ENCODE measurements at regions not wholly inside any gene's neighbourhood (a gene's known extent, or its start where the extent isn't known, plus 50 kb on each side); places are given as distances from the start of the nearest gene placed in this dataset.

DNA sequence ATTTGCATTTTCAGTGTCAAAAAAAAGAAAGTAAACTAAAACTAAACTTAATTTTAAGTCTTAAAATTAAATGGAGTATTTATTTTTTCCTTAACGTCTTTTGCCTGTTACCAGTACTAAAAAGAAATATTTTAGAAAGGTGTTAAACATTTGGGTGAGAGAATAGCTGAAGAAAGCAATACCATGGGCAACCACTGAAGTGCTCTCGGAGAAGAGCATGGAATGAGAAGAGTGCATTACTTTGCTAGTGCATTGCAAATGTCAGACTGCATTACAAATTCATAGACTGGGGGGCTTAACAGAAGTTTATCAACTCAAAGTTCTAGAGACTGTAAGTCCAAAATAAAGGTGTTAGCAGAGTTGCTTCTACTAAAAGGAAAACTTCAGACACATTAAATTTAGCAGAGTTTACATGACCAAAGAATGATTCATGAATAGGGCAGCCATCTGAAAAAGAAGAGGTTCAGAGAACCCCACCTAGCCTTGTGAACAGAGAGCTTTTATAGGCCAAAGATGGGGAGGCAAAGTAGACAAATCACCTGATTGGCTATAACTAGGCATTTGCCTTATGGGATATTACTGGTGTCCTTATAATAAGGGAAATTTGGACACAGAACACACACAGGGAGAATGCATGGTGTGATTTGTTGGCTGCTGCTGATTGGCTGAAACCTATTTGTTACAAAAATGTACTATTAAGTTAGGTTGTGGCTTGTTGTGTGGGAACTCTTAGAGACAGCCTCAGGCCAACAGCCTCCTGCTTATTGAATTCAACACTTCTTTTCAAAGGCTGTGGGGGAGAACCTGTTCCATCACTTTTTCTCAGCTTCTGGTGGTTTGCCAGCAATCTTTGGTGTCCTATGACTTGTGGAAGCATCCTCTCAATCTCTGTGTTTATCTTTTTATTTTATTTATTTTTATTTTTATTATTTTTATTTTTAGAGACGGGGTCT is 106.7 kb upstream of the RREB1 start:
- peaks cover 0 to 5% of the 10 kb centered on the region in 2 donors for H3K9me3 ChIP-seq (ENCODE audit: control insufficient read depth in 2 of 2, insufficient read depth in 1 of 2, low read depth in 1 of 2, low read length in 1 of 2)
- peaks cover 0 to 9% (median 3%) of the 10 kb centered on the region in 3 donors for H3K4me1 ChIP-seq (ENCODE audit: control insufficient read depth in 3 of 3, insufficient read depth in 2 of 3, low read depth in 1 of 3, low read length in 2 of 3)
- no peak overlapping the region for H3K4me3 ChIP-seq (ENCODE audit: low read depth in 1 of 3, low read length in 3 of 3)
- DNase-seq, result no peak
- H3K36me3 ChIP-seq (ENCODE audit: control insufficient read depth in 3 of 3, insufficient read depth in 2 of 3, low read depth in 1 of 3, low read length in 3 of 3), result no peaks in the 10 kb centered on the region
- WGBS, 3 donors, result 89 to 94% (median 94%) methylated on average over 3 of the region's 3 CpGs
- no peak overlapping the region for H3K27ac ChIP-seq (ENCODE audit: low read depth in 1 of 3, low read length in 2 of 3)
- no peak for FAIRE-seq
- no peaks in the 10 kb centered on the region for H3K27me3 ChIP-seq (ENCODE audit: control insufficient read depth in 3 of 3, insufficient read depth in 3 of 3, low read length in 3 of 3)

DNA sequence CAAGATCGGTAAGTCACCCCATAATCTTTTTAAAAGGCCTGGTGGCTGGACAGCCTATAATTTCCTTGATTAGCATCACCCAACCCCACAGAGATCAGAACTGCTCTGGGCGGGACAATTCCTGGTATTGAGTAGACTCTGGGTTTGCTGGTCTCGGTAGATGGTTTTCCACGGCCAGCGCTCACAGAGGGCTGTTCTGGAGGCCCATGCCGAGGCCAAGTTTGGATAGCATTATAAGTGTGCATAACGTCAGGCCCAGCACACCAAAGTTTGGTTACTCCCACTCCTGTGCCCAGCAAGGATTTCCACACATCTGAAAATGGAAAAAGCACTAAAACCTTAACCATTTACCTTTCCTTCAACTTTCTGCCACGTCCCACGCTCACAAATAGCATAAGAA is 104.7 kb upstream of the RREB1 start:
- H3K27ac ChIP-seq (ENCODE audit: low read depth in 1 of 3, low read length in 2 of 3), result no peak overlapping the region
- no peaks in the 10 kb centered on the region for H3K4me1 ChIP-seq (ENCODE audit: control insufficient read depth in 3 of 3, insufficient read depth in 2 of 3, low read depth in 1 of 3, low read length in 2 of 3)
- H3K4me3 ChIP-seq (ENCODE audit: low read depth in 1 of 3, low read length in 3 of 3), result no peak overlapping the region
- DNase-seq (no peak), FAIRE-seq (no peak)
- H3K36me3 ChIP-seq (ENCODE audit: control insufficient read depth in 3 of 3, insufficient read depth in 2 of 3, low read depth in 1 of 3, low read length in 3 of 3), result no peaks in the 10 kb centered on the region
- no peaks in the 10 kb centered on the region for H3K27me3 ChIP-seq (ENCODE audit: control insufficient read depth in 3 of 3, insufficient read depth in 3 of 3, low read length in 3 of 3)
- H3K9me3 ChIP-seq (ENCODE audit: control insufficient read depth in 2 of 2, insufficient read depth in 1 of 2, low read depth in 1 of 2, low read length in 1 of 2), result no peaks in the 10 kb centered on the region
- WGBS, 3 donors, result 91 to 94% (median 92%) methylated on average over 9 of the region's 9 CpGs

DNA sequence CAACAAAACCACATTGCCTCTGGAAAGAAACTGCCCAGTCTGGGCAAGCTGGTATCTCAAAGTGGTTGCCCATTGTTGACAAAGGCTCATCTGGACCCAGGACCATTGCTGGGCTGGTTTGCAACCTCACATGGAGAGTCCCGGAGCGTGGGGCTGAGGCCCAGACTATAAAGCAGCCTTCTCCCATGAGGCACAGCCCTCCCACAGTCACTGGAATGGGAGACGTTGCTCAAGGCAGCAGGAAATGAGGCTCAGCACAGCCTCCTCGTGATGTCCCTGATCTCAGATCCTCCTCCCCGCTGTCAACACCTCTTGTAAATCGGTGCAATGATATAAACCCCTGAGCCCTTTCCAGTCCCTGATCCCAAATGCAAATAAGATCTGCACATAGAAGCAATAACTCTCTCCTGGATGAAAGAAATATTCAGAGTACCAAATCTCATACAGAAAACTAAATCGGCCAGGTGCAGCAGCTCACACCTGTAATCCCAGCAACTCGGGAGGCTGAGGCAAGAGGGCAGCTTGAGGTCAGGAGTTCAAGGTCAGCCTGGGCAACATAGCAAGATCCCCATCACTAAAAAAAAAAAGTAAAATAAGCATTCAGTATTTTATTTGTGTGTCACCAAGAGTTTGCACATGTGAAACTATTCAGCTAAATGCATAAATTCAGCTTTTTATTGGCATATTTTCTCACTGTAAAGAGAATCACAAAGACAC is 103.0 kb upstream of the RREB1 start:
- Histone ChIP-seq H3K27ac (ENCODE audit: low read depth in 1 of 3, low read length in 2 of 3) (no peak overlapping the region), H3K36me3 (ENCODE audit: control insufficient read depth in 3 of 3, insufficient read depth in 2 of 3, low read depth in 1 of 3, low read length in 3 of 3) (no peaks in the 10 kb centered on the region), H3K4me3 (ENCODE audit: low read depth in 1 of 3, low read length in 3 of 3) (no peak overlapping the region), H3K27me3 (ENCODE audit: control insufficient read depth in 3 of 3, insufficient read depth in 3 of 3, low read length in 3 of 3) (no peaks in the 10 kb centered on the region), H3K9me3 (ENCODE audit: control insufficient read depth in 2 of 2, insufficient read depth in 1 of 2, low read depth in 1 of 2, low read length in 1 of 2) (no peaks in the 10 kb centered on the region), H3K4me1 (ENCODE audit: control insufficient read depth in 3 of 3, insufficient read depth in 2 of 3, low read depth in 1 of 3, low read length in 2 of 3) (no peaks in the 10 kb centered on the region)
- 74 to 83% (median 74%) methylated on average over 8 of the region's 8 CpGs for WGBS, 3 donors
- FAIRE-seq (no peak), DNase-seq (no peak)

DNA sequence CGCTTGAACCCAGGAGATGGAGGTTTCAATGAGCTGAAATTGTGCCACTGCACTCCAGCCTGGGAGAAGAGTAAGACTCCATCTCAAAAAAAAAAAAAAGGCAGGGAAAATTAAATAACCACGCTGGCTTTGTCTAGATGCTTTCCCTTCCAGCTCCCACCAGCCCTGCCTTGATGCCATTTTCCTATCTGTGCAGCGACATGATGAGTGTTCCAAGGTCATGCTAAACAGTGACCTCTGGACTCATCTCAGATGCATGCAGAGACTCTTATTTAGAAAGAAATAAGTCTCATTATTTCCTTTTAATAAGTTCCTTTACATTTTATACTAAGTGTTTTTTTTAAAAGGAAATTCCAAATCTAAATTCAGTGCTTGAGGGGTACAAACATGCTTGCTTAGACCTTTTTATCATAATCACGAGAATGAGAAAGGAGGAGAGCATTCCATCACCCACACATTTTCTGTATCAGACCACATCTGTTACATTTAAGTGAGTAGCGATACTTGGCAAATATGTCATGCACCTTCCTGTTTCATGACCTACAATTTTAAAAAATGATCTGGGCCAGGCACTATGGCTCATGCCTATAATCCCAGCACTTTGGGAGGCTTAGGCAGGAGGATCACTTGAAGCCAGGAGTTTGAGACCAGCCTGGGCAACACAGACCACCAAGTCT is 101.1 kb upstream of the RREB1 start:
- Histone ChIP-seq H3K4me3 (ENCODE audit: low read depth in 1 of 3, low read length in 3 of 3) (no peak overlapping the region), H3K27ac (ENCODE audit: low read depth in 1 of 3, low read length in 2 of 3) (no peak overlapping the region), H3K36me3 (ENCODE audit: control insufficient read depth in 3 of 3, insufficient read depth in 2 of 3, low read depth in 1 of 3, low read length in 3 of 3) (no peaks in the 10 kb centered on the region), H3K4me1 (ENCODE audit: control insufficient read depth in 3 of 3, insufficient read depth in 2 of 3, low read depth in 1 of 3, low read length in 2 of 3) (no peaks in the 10 kb centered on the region), H3K9me3 (ENCODE audit: control insufficient read depth in 2 of 2, insufficient read depth in 1 of 2, low read depth in 1 of 2, low read length in 1 of 2) (no peaks in the 10 kb centered on the region), H3K27me3 (ENCODE audit: control insufficient read depth in 3 of 3, insufficient read depth in 3 of 3, low read length in 3 of 3) (no peaks in the 10 kb centered on the region)
- DNase-seq (peak; percentile 17 to 18), FAIRE-seq (no peak)
- 69 to 71% (median 70%) methylated on average over 5 of the region's 5 CpGs for WGBS, 3 donors

DNA sequence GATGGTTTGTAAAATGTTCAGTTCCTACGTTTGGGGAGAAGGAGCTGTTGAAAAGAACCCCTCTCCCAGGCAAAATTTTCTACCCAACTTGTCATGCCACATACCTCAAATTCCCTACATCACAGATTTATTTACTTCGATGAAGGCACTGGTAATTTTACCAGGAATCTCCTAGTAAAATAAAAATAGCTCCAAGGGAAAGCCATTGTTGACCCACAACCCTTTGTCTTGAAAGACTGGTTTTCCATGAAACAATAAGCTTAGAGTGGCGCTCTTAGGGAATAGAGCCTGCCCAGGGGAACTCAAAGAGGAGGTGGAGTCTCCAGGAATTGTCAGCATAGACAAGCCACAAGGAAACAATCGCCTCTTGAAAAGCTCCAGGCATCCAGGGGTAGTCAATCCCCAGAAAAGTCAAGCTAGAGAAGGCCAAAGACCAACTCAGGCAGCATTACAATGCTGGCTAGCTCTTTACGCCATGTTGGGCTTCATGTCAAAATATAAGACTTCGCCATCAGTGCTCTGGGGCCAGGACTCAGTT is 99.2 kb upstream of the RREB1 start:
- DNase-seq (no peak), FAIRE-seq (no peak)
- Histone ChIP-seq H3K36me3 (ENCODE audit: control insufficient read depth in 3 of 3, insufficient read depth in 2 of 3, low read depth in 1 of 3, low read length in 3 of 3) (no peaks in the 10 kb centered on the region), H3K27ac (ENCODE audit: low read depth in 1 of 3, low read length in 2 of 3) (no peak overlapping the region), H3K27me3 (ENCODE audit: control insufficient read depth in 3 of 3, insufficient read depth in 3 of 3, low read length in 3 of 3) (no peaks in the 10 kb centered on the region), H3K4me3 (ENCODE audit: low read depth in 1 of 3, low read length in 3 of 3) (no peak overlapping the region), H3K9me3 (ENCODE audit: control insufficient read depth in 2 of 2, insufficient read depth in 1 of 2, low read depth in 1 of 2, low read length in 1 of 2) (no peaks in the 10 kb centered on the region), H3K4me1 (ENCODE audit: control insufficient read depth in 3 of 3, insufficient read depth in 2 of 3, low read depth in 1 of 3, low read length in 2 of 3) (no peaks in the 10 kb centered on the region)
- 71 to 89% (median 86%) methylated on average over 6 of the region's 6 CpGs for WGBS, 3 donors

DNA sequence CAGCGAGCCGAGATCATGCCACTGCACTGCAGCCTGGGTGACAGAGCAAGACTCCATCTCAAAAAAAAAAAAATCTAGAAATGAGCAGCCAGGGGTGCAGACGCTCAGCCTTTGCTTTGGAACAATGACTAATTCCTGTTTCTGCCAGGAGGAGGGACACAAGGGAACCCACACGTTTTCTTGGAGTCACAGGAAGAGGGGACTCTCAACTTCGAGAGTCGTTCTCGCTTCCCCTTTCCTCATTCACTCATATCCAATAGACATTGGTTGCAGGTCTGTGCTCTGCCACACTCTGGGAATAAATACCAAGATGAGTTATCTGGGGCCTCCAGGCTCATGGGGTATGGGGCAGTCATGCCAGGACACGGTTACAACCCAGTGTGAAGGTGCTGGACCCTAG is 91.5 kb upstream of the RREB1 start:
- H3K27me3 ChIP-seq (ENCODE audit: control insufficient read depth in 3 of 3, insufficient read depth in 3 of 3, low read length in 3 of 3), result no peaks in the 10 kb centered on the region
- H3K4me3 ChIP-seq (ENCODE audit: low read depth in 1 of 3, low read length in 3 of 3), result no peak overlapping the region
- DNase-seq (no peak), FAIRE-seq (no peak)
- WGBS, 3 donors, result 67 to 81% (median 71%) methylated on average over 8 of the region's 8 CpGs
- H3K27ac ChIP-seq (ENCODE audit: low read depth in 1 of 3, low read length in 2 of 3), result no peak overlapping the region
- H3K9me3 ChIP-seq (ENCODE audit: control insufficient read depth in 2 of 2, insufficient read depth in 1 of 2, low read depth in 1 of 2, low read length in 1 of 2), result no peaks in the 10 kb centered on the region
- no peaks in the 10 kb centered on the region for H3K36me3 ChIP-seq (ENCODE audit: control insufficient read depth in 3 of 3, insufficient read depth in 2 of 3, low read depth in 1 of 3, low read length in 3 of 3)
- H3K4me1 ChIP-seq (ENCODE audit: control insufficient read depth in 3 of 3, insufficient read depth in 2 of 3, low read depth in 1 of 3, low read length in 2 of 3), result no peaks in the 10 kb centered on the region

DNA sequence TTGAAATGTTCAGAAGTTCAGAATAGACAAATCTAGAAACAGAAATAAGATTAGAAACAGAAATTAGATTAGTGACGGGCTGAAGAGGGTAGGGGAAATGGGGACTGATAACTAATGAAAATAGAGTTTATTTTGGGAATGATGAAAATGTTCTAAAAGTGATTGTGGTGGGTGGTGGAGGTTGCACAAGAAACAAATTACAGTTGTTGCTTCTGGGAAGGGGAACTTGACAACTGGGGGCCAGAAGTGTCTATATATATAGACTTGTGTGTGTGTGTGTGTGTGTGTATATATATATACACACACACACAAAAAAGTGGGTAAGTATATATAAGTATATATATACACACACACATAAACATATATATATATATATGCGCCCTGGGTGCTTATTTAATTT is 86.5 kb upstream of the RREB1 start:
- H3K9me3 ChIP-seq (ENCODE audit: control insufficient read depth in 2 of 2, insufficient read depth in 1 of 2, low read depth in 1 of 2, low read length in 1 of 2), result no peaks in the 10 kb centered on the region
- H3K27ac ChIP-seq (ENCODE audit: low read depth in 1 of 3, low read length in 2 of 3), result no peak overlapping the region
- FAIRE-seq, result no peak
- no peak overlapping the region for H3K4me3 ChIP-seq (ENCODE audit: low read depth in 1 of 3, low read length in 3 of 3)
- no peaks in the 10 kb centered on the region for H3K4me1 ChIP-seq (ENCODE audit: control insufficient read depth in 3 of 3, insufficient read depth in 2 of 3, low read depth in 1 of 3, low read length in 2 of 3)
- WGBS, 3 donors, result 82 to 97% (median 86%) methylated on average over 2 of the region's 2 CpGs
- no peaks in the 10 kb centered on the region for H3K36me3 ChIP-seq (ENCODE audit: control insufficient read depth in 3 of 3, insufficient read depth in 2 of 3, low read depth in 1 of 3, low read length in 3 of 3)
- DNase-seq, result no peak
- no peaks in the 10 kb centered on the region for H3K27me3 ChIP-seq (ENCODE audit: control insufficient read depth in 3 of 3, insufficient read depth in 3 of 3, low read length in 3 of 3)

DNA sequence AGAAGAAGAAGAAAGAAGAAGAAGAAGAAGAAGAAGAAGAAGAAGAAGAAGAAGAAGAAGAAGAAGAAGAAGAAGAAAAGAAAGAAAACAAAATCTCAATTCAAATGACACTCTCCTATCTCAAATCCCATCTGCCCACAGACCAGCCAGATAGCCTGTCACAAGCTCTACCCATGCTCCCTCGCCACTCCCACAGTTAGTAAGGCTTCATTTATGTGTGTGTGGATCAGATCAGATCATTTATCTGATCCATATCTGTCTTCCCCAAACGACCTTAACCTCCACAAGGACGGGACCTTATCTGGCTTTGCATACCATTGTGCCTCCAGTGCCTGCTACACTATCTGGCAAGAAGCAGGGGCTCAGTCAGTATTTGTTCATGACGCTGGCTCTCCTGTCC is 81.9 kb upstream of the RREB1 start:
- H3K27me3 ChIP-seq (ENCODE audit: control insufficient read depth in 3 of 3, insufficient read depth in 3 of 3, low read length in 3 of 3), result no peaks in the 10 kb centered on the region
- no peak for DNase-seq
- no peak overlapping the region for H3K4me3 ChIP-seq (ENCODE audit: low read depth in 1 of 3, low read length in 3 of 3)
- no peaks in the 10 kb centered on the region for H3K36me3 ChIP-seq (ENCODE audit: control insufficient read depth in 3 of 3, insufficient read depth in 2 of 3, low read depth in 1 of 3, low read length in 3 of 3)
- peaks cover 0 to 2% of the 10 kb centered on the region in 2 donors for H3K9me3 ChIP-seq (ENCODE audit: control insufficient read depth in 2 of 2, insufficient read depth in 1 of 2, low read depth in 1 of 2, low read length in 1 of 2)
- no peak for FAIRE-seq
- H3K4me1 ChIP-seq (ENCODE audit: control insufficient read depth in 3 of 3, insufficient read depth in 2 of 3, low read depth in 1 of 3, low read length in 2 of 3), result no peaks in the 10 kb centered on the region
- no peak overlapping the region for H3K27ac ChIP-seq (ENCODE audit: low read depth in 1 of 3, low read length in 2 of 3)
- 66 to 67% (median 67%) methylated on average over 4 of the region's 4 CpGs for WGBS, 3 donors

Measured in small intestine (tissue), 7 donors.